Transverse colon (tissue), 4 donors: ENCODE measurements at regions not wholly inside any gene's neighbourhood (a gene's known extent, or its start where the extent isn't known, plus 50 kb on each side); places are given as distances from the start of the nearest gene placed in this dataset.
"Not testable (repeated sequence)": the region's sequence is repeated elsewhere in the genome, so short reads cannot be mapped to it uniquely, and the experiment has no call there.

Experiments used
- DNase-seq: peaks from one replicate; pipeline ENCODE4 v3.0.0-alpha.2; 2019
- H3K27ac ChIP-seq, 4 donors: fragments of 200-600 bp; sonication (generic); 2 replicates each; pipeline ENCODE4 v1.5.1; 2016 to 2018; ENCODE audit warnings: inconsistent platforms in 4 of 4
- H3K27me3 ChIP-seq: fragments of 200-600 bp; sonication (generic); 2 replicates; pipeline ENCODE4 v1.5.1; 2017; ENCODE audit warnings: inconsistent platforms
- H3K36me3 ChIP-seq, 4 donors: fragments of 200-600 bp; sonication (generic); 2 replicates each; pipeline ENCODE4 v1.5.1; 2017 to 2019; ENCODE audit warnings: inconsistent platforms in 4 of 4
- H3K4me1 ChIP-seq, 4 donors: fragments of 200-600 bp; sonication (generic); 2 replicates each; pipeline ENCODE4 v1.5.1; 2017 to 2020; ENCODE audit warnings: inconsistent platforms in 4 of 4
- H3K4me3 ChIP-seq, 4 donors: fragments of 200-600 bp; sonication (generic); 1 replicate in 1 of 4; 2 replicates in 3 of 4; pipeline versions ENCODE4 v1.5.1 to v1.6.1; 2017 to 2019; ENCODE audit warnings: inconsistent platforms in 4 of 4
- H3K9me3 ChIP-seq, 2 donors: fragments of 200-600 bp; sonication (generic); 2 replicates each; pipeline ENCODE4 v1.5.1; 2017 to 2019; ENCODE audit warnings: inconsistent platforms in 2 of 2
- EP300 ChIP-seq: sonication (generic); formaldehyde crosslinking; IDR thresholded peaks from one replicate; pipeline ENCODE4 v1.6.1; 2017; ENCODE audit warnings: antibody characterized with exemption, low read depth
- POLR2A ChIP-seq: fragments of 450-650 bp; IDR thresholded peaks from one replicate; pipeline ENCODE4 v1.6.1; 2016; ENCODE audit warnings: antibody characterized with exemption, mild to moderate bottlenecking, moderate library complexity
- POLR2AphosphoS5 ChIP-seq, 3 donors: sonication (generic); formaldehyde crosslinking; IDR thresholded peaks; one replicate each; pipeline ENCODE4 v1.6.1; 2016; ENCODE audit warnings: antibody characterized with exemption in 3 of 3
- WGBS, 2 donors: methylation state at CpG; one replicate each; pipeline ENCODE4 v1.1.5; 2018; ENCODE audit warnings: low coverage in 1 of 2; 5-methylcytosine and 5-hydroxymethylcytosine counted together
- in situ Hi-C, 4 donors: fragments of 200-750 bp; cut with MboI; loops; one replicate each; pipeline versions ENCODE4 v1.15.0 to v1.15.1; 2017; ENCODE audit warnings: low sequenced_read_pairs in 3 of 4, low pct_ligation_motif_present in 1 of 4, low pct_unique_long_range_greater_than_20kb in 1 of 4
- intact Hi-C: fragments of 100-400 bp; cut with DNase I; formaldehyde crosslinking; loops from one replicate; pipeline ENCODE4 v1.15.1; 2023; ENCODE audit warnings: low total_unique reads
- TF ChIP-seq, protein P1 (sequence below), 5 experiments: fragments of 200-600 bp in 3 of 5; fragments of 450-650 bp in 2 of 5; sonication (generic) in 3 of 5; IDR thresholded peaks; 1 replicate in 2 of 5; 2 replicates in 3 of 5; pipeline ENCODE4 v1.5.1; 2016 to 2017; ENCODE audit warnings: antibody characterized with exemption in 5 of 5, inconsistent platforms in 3 of 5, mild to moderate bottlenecking in 2 of 5, moderate library complexity in 1 of 5

DNA sequence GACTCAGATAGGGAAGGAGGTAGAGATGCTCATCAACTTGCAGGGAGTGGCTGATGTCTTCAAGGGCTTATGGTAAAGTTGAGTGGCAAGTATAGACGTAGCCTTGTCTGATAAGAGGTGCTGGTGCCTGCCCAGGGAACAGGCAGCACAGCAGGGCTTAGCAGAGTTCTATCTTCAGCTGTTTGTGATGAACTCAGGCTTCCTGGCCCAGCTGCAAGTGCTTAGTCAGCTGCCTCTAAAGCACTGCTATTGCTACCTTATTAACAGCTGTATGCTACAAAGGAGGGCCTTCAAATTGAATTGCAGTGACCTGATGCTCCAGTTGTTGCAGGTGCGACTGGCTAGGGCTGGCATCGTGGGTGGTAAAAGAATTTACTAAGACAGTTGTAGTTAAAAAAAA lies 82.1 kb downstream of the TSN start:
- in situ Hi-C loops (no loop called here), intact Hi-C loops (no loop called here)
- Histone ChIP-seq H3K4me3 (no peak overlapping the region), H3K36me3 (no peaks in the 10 kb centered on the region), H3K9me3 (no peaks in the 10 kb centered on the region), H3K4me1 (peaks cover 0 to 3% (median 0%) of the 10 kb centered on the region in 4 donors), H3K27ac (no peak overlapping the region), H3K27me3 (no peaks in the 10 kb centered on the region)
- no peak for DNase-seq
- TF ChIP-seq, protein P1, sequence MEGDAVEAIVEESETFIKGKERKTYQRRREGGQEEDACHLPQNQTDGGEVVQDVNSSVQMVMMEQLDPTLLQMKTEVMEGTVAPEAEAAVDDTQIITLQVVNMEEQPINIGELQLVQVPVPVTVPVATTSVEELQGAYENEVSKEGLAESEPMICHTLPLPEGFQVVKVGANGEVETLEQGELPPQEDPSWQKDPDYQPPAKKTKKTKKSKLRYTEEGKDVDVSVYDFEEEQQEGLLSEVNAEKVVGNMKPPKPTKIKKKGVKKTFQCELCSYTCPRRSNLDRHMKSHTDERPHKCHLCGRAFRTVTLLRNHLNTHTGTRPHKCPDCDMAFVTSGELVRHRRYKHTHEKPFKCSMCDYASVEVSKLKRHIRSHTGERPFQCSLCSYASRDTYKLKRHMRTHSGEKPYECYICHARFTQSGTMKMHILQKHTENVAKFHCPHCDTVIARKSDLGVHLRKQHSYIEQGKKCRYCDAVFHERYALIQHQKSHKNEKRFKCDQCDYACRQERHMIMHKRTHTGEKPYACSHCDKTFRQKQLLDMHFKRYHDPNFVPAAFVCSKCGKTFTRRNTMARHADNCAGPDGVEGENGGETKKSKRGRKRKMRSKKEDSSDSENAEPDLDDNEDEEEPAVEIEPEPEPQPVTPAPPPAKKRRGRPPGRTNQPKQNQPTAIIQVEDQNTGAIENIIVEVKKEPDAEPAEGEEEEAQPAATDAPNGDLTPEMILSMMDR (IDR thresholded peaks at IDR 0.05), result no peak
- no peak for TF ChIP-seq EP300
- TF ChIP-seq POLR2A, result no peak
- WGBS, 2 donors, result 52 to 65% methylated on average over 2 to 3 of the region's 3 CpGs

DNA sequence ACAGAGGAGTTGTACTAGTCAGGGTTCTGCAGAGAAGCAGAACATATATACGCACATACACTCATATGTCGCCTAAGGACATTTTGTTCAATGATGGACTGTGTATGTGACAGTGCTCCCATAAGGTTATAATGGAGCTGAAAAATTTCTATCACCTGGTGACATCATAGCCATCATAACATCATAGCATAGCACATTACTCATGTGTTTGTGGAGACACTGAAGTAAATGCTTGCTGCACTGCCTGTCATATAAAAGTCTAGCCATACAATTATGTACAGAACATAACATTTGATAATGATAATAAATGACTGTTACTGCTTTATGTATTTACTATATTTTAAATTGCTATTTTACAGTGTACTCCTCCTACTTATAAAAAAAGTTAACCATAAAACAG lies 83.1 kb downstream of the TSN start:
- intact Hi-C loops, result no loop called here
- no peak for DNase-seq
- no peaks in the 10 kb centered on the region for H3K9me3 ChIP-seq
- 50 to 57% methylated on average over 2 of the region's 2 CpGs for WGBS, 2 donors
- no peak overlapping the region for H3K27ac ChIP-seq
- H3K27me3 ChIP-seq, result no peaks in the 10 kb centered on the region
- peaks cover 0 to 3% (median 0%) of the 10 kb centered on the region in 4 donors for H3K4me1 ChIP-seq
- H3K36me3 ChIP-seq, result no peaks in the 10 kb centered on the region
- no peak overlapping the region for H3K4me3 ChIP-seq
- TF ChIP-seq, protein P1 (IDR thresholded peaks at IDR 0.05), result no peak
- TF ChIP-seq POLR2AphosphoS5 (IDR thresholded peaks at IDR 0.05) (peak in 1 of 3 donors; percentile 19), POLR2A (no peak), EP300 (no peak)
- in situ Hi-C loops, result no loop called here

DNA sequence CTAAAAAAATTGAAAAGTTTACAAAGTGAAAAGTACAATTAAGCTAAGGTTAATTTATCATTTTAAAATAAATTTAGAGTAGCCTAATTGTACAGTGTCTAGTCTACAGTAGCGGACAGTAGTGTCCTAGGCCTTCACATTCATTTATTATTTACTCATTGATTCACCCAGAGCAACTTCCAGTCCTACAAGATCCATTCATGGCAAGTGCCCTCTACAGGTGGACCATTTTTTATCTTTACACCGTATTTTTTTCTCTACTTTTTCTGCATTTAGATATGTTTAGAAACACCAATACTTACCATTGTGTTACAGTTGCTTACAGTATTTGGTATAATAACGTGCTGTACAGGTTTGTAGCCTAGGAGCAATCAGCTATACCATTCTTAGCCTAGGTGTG lies 84.1 kb downstream of the TSN start:
- Histone ChIP-seq H3K27ac (no peak overlapping the region), H3K36me3 (no peaks in the 10 kb centered on the region), H3K9me3 (no peaks in the 10 kb centered on the region), H3K27me3 (no peaks in the 10 kb centered on the region), H3K4me1 (peaks cover 0 to 3% (median 0%) of the 10 kb centered on the region in 4 donors), H3K4me3 (no peak overlapping the region)
- in situ Hi-C loops, result no loop called here
- WGBS, 2 donors, result 82 to 87% methylated on average over 3 of the region's 3 CpGs
- TF ChIP-seq EP300 (no peak), POLR2AphosphoS5 (IDR thresholded peaks at IDR 0.05) (no peak)
- TF ChIP-seq, protein P1 (IDR thresholded peaks at IDR 0.05), result no peak
- intact Hi-C loops, result no loop called here
- no peak for DNase-seq

DNA sequence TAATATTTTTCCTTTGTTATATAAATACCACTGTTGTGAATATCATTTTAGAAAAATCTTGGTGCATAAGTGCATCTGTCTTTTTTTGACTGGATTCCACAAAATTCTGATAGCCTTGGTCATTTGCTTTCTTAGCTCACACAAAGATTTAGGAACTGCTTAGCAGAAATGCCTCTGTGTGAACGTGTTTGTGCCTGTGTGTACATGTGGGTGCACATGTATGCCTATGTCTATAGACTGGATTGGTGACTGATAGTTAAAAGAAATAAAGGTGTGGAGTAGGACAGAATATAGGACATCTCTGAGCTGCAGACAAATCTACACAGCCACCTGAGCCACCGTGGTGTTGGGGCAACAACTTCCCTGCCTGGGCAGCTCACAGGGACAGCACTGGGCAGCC lies 93.8 kb downstream of the TSN start:
- Histone ChIP-seq H3K36me3 (no peaks in the 10 kb centered on the region), H3K4me3 (no peak overlapping the region), H3K9me3 (no peaks in the 10 kb centered on the region), H3K4me1 (no peaks in the 10 kb centered on the region), H3K27me3 (no peaks in the 10 kb centered on the region), H3K27ac (no peak overlapping the region)
- in situ Hi-C loops (no loop called here), intact Hi-C loops (no loop called here)
- DNase-seq, result no peak
- TF ChIP-seq POLR2AphosphoS5 (IDR thresholded peaks at IDR 0.05) (no peak), POLR2A (no peak), EP300 (no peak)
- TF ChIP-seq, protein P1 (IDR thresholded peaks at IDR 0.05), result no peak
- WGBS, 2 donors, result 60 to 72% methylated on average over 1 to 2 of the region's 2 CpGs

DNA sequence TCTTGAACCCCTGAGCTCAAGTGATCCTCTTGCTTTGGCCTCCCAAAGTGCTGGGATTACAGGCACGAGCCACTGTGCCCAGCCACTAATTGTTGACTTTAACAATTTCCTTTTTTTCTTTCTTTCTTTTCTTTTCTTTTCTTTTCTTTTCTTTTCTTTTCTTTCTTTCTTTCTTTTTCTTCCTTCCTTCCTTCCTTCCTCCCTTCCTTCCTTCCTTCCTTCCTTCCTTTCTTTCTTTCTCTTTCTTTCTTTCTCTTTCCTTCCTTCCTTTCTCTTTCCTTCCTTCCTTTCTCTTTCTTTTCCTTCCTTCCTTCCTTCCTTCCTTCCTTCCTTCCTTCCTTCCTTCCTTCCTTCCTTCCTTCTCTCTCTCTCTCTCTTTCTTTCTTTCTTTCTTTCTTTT lies 97.7 kb downstream of the TSN start:
- in situ Hi-C loops, H3K4me1 ChIP-seq, H3K27ac ChIP-seq, DNase-seq, H3K4me3 ChIP-seq, H3K27me3 ChIP-seq, H3K9me3 ChIP-seq, H3K36me3 ChIP-seq: not testable (repeated sequence)
- WGBS, 2 donors, result 96% methylated on average over 1 of the region's 1 CpG; no CpG with 5 or more reads in 1 of the 2 donors
- intact Hi-C loops, result loop anchor here (5.0 kb wide), 1 partner anchor 1329 kb away; no protein-coding TSS in a partner anchor
